ENCODE measurements at regions not wholly inside any gene's neighbourhood (a gene's known extent, or its start where the extent isn't known, plus 50 kb on each side); places are given as distances from the start of the nearest gene placed in this dataset.

DNA sequence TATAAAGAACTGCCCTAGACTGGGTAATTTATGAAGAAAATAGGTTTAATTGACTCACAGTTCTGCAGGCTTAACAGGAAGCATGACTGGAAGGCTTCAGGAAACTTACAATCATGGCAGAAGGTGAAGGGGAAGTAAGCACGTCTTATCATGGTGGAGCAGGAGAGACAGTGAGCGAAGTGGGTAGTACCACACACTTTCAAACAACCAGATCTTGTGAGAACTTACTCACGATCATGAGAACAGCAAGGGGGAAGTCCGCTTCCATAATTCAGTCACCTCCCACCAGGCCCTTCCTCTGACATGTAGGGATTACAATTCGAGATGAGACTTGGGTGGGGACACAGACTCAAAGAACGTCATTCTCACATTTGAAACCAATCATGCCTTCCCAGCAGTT, 260.1 kb upstream of the FAM98A start:
- CTCF ChIA-PET = no interaction called here
- POLR2A ChIA-PET = no interaction called here
- H3K9me3 ChIP-seq (ENCODE audit: control insufficient read depth, insufficient read depth, low read depth, low read length) = no peaks in the 10 kb centered on the region
- TF ChIP-seq ZNF530 (tag by site-specific recombination; IDR thresholded peaks at IDR 0.05; ENCODE audit: low read depth) (no peak), ZNF610 (tag by site-specific recombination; IDR thresholded peaks at IDR 0.05; ENCODE audit: borderline replicate concordance) (no peak), ZNF140 (tag by site-specific recombination; IDR thresholded peaks at IDR 0.05) (no peak), ZNF76 (tag by site-specific recombination; IDR thresholded peaks at IDR 0.05; ENCODE audit: borderline replicate concordance, low read depth) (no peak), ZFP3 (tag by site-specific recombination; IDR thresholded peaks at IDR 0.05; ENCODE audit: low read depth) (no peak), ZFP41 (tag by site-specific recombination; IDR thresholded peaks at IDR 0.05; ENCODE audit: borderline replicate concordance) (no peak), ZSCAN30 (tag by site-specific recombination; IDR thresholded peaks at IDR 0.05) (no peak), ZNF169 (tag by site-specific recombination; IDR thresholded peaks at IDR 0.05) (no peak), ZNF677 (tag by site-specific recombination; IDR thresholded peaks at IDR 0.05) (no peak), IKZF3 (tag by site-specific recombination; IDR thresholded peaks at IDR 0.05) (no peak), SALL2 (tag by site-specific recombination; IDR thresholded peaks at IDR 0.05; ENCODE audit: borderline replicate concordance) (no peak), ZNF10 (tag by site-specific recombination; IDR thresholded peaks at IDR 0.05) (no peak), ZNF155 (tag by site-specific recombination; IDR thresholded peaks at IDR 0.05) (no peak), ZNF311 (tag by site-specific recombination; IDR thresholded peaks at IDR 0.05; ENCODE audit: borderline replicate concordance) (no peak), ZNF514 (tag by site-specific recombination; IDR thresholded peaks at IDR 0.05) (no peak)
- TF ChIP-seq, protein P1, sequence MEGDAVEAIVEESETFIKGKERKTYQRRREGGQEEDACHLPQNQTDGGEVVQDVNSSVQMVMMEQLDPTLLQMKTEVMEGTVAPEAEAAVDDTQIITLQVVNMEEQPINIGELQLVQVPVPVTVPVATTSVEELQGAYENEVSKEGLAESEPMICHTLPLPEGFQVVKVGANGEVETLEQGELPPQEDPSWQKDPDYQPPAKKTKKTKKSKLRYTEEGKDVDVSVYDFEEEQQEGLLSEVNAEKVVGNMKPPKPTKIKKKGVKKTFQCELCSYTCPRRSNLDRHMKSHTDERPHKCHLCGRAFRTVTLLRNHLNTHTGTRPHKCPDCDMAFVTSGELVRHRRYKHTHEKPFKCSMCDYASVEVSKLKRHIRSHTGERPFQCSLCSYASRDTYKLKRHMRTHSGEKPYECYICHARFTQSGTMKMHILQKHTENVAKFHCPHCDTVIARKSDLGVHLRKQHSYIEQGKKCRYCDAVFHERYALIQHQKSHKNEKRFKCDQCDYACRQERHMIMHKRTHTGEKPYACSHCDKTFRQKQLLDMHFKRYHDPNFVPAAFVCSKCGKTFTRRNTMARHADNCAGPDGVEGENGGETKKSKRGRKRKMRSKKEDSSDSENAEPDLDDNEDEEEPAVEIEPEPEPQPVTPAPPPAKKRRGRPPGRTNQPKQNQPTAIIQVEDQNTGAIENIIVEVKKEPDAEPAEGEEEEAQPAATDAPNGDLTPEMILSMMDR (tag by site-specific recombination; IDR thresholded peaks at IDR 0.05) = no peak
- TF ChIP-seq, protein P2, sequence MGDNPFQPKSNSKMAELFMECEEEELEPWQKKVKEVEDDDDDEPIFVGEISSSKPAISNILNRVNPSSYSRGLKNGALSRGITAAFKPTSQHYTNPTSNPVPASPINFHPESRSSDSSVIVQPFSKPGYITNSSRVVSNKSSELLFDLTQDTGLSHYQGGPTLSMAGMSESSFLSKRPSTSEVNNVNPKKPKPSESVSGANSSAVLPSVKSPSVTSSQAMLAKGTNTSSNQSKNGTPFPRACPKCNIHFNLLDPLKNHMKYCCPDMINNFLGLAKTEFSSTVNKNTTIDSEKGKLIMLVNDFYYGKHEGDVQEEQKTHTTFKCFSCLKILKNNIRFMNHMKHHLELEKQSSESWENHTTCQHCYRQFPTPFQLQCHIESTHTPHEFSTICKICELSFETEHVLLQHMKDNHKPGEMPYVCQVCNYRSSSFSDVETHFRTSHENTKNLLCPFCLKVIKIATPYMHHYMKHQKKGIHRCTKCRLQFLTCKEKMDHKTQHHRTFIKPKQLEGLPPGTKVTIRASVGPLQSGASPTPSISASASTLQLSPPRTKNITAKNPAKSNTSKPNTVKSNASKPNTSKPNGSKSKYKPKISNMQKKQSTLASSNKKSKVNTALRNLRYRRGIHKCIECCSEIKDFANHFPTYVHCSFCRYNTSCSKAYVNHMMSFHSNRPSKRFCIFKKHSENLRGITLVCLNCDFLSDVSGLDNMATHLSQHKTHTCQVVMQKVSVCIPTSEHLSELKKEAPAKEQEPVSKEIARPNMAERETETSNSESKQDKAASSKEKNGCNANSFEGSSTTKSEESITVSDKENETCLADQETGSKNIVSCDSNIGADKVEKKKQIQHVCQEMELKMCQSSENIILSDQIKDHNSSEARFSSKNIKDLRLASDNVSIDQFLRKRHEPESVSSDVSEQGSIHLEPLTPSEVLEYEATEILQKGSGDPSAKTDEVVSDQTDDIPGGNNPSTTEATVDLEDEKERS (tag by site-specific recombination; IDR thresholded peaks at IDR 0.05) = no peak
- TF ChIP-seq, protein P3, sequence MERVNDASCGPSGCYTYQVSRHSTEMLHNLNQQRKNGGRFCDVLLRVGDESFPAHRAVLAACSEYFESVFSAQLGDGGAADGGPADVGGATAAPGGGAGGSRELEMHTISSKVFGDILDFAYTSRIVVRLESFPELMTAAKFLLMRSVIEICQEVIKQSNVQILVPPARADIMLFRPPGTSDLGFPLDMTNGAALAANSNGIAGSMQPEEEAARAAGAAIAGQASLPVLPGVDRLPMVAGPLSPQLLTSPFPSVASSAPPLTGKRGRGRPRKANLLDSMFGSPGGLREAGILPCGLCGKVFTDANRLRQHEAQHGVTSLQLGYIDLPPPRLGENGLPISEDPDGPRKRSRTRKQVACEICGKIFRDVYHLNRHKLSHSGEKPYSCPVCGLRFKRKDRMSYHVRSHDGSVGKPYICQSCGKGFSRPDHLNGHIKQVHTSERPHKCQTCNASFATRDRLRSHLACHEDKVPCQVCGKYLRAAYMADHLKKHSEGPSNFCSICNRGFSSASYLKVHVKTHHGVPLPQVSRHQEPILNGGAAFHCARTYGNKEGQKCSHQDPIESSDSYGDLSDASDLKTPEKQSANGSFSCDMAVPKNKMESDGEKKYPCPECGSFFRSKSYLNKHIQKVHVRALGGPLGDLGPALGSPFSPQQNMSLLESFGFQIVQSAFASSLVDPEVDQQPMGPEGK (tag by site-specific recombination; IDR thresholded peaks at IDR 0.05) = no peak
- no peaks in the 10 kb centered on the region for H3K4me1 ChIP-seq (ENCODE audit: control insufficient read depth, insufficient read depth, low read length)
- H3K36me3 ChIP-seq (ENCODE audit: control insufficient read depth in 2 of 2, insufficient read depth in 1 of 2, low read length in 2 of 2) = no peaks in the 10 kb centered on the region
- H3K27ac ChIP-seq (ENCODE audit: extremely low read depth, low read depth, low read length) = no peak overlapping the region
- H3K4me3 ChIP-seq (ENCODE audit: low read depth, low read length) = no peak overlapping the region

DNA sequence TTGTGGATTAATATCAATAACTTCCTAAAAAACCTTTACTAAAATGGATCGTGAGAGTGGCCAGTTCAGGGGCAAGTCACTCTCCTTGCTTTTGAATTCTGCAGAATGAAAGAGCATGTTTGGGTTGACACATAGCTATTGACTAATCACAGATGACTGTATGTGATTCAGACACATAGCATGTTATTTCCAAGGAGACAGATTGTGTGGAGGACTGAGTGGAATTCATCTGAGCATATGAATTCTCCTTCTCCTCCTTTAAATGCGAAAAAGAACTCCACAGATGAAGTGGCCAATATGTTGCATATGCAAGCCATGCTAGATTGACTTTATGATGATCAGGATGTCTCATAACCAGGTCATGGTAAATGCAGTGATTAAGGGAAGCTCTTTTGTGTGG, 249.4 kb upstream of the FAM98A start:
- Histone ChIP-seq H3K4me1 (ENCODE audit: control insufficient read depth, insufficient read depth, low read length) (no peaks in the 10 kb centered on the region), H3K36me3 (ENCODE audit: control insufficient read depth in 2 of 2, insufficient read depth in 1 of 2, low read length in 2 of 2) (no peaks in the 10 kb centered on the region), H3K9me3 (ENCODE audit: control insufficient read depth, insufficient read depth, low read depth, low read length) (no peaks in the 10 kb centered on the region), H3K27ac (ENCODE audit: extremely low read depth, low read depth, low read length) (no peak overlapping the region), H3K4me3 (ENCODE audit: low read depth, low read length) (no peak overlapping the region)
- POLR2A ChIA-PET = no interaction called here
- TF ChIP-seq SCRT2 (tag by site-specific recombination; IDR thresholded peaks at IDR 0.05) (no peak), ZNF521 (tag by site-specific recombination; IDR thresholded peaks at IDR 0.05) (no peak)
- TF ChIP-seq, protein P1 (tag by site-specific recombination; IDR thresholded peaks at IDR 0.05) = no peak
- CTCF ChIA-PET = no interaction called here

All from HEK293 (cell line).